ENCODE measurements at regions not wholly inside any gene's neighbourhood (a gene's known extent, or its start where the extent isn't known, plus 50 kb on each side); places are given as distances from the start of the nearest gene placed in this dataset.

DNA sequence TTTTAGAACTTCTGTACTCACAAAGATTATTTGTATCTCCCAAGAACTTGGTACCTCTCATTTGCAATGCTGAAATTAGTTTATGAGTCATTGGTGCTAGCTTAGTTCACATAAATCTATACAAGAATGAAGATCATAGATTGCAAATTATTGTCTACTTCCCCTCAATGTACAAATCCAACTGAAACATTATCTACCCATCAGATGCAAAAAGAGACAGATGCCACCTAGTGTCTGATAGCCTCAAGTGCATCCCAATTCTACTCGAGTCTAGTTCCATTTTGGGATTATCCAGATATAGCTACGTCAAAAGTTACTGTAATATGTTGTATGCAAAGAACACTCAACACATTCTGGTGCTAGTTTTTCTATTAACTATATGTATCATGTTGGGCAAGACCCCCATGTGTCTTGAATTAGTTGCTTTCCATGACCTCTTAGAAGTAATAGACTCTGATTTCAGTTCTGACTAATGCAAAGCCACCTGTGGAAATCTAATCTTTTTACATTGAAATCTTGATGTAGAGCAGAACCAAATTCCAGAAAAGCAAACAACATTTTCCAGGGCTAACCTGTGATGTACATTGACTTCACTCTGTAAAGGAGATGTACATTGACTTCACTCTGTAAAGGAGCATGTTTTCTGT lies 210.0 kb downstream of the RBM43 start:
- no peak overlapping the region for H2AFZ ChIP-seq (ENCODE audit: low read length)

DNA sequence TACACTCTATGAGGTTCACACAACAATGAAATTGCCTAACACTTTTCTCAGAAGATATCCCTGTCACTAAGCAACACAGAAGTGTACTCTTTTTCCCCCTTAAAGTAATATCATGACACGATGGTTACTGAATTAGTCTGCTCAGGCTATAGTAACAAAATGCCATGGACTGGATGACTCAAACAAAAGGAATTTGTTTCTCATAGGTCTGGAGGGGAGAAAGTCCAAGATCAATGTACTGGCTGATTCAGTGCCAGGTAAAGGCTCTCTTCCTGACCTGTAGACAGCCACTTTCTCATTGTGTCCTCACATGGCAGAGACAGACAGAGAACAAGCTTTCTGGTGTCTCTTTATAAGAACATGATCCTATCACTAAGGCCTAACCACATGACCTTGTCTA lies 211.9 kb downstream of the RBM43 start:
- Histone ChIP-seq H4K20me1 (ENCODE audit: insufficient read depth, low read length) (no peaks in the 10 kb centered on the region), H2AFZ (ENCODE audit: low read length) (no peak overlapping the region), H3K79me2 (ENCODE audit: low read length) (no peaks in the 10 kb centered on the region), H3K27me3 (replicated peaks; ENCODE audit: insufficient read depth, low read length) (no peaks in the 10 kb centered on the region), H3K36me3 (replicated peaks; ENCODE audit: insufficient read depth, low read length) (no peaks in the 10 kb centered on the region), H3K9ac (ENCODE audit: low read length) (no peak overlapping the region), H3K4me2 (ENCODE audit: low read depth, low read length) (no peak overlapping the region), H3K27ac (ENCODE audit: low read length) (no peak overlapping the region), H3K9me3 (replicated peaks; ENCODE audit: insufficient read depth, low read length) (no peaks in the 10 kb centered on the region), H3K4me3 (ENCODE audit: low read length) (no peak overlapping the region), H3F3A (ENCODE audit: insufficient read depth, low read length) (no peaks in the 10 kb centered on the region), H3K9me2 (replicated peaks; ENCODE audit: insufficient read depth, low read length) (no peaks in the 10 kb centered on the region), H3K4me1 (ENCODE audit: low read length) (no peaks in the 10 kb centered on the region)
- DNase-seq = no peak
- TF ChIP-seq EZH2phosphoT487 (IDR thresholded peaks at IDR 0.05; ENCODE audit: low read length) (no peak), EZH2 (optimal IDR thresholded peaks at IDR 0.05; ENCODE audit: low read depth, low read length) (no peak)
- TF ChIP-seq, protein P1, sequence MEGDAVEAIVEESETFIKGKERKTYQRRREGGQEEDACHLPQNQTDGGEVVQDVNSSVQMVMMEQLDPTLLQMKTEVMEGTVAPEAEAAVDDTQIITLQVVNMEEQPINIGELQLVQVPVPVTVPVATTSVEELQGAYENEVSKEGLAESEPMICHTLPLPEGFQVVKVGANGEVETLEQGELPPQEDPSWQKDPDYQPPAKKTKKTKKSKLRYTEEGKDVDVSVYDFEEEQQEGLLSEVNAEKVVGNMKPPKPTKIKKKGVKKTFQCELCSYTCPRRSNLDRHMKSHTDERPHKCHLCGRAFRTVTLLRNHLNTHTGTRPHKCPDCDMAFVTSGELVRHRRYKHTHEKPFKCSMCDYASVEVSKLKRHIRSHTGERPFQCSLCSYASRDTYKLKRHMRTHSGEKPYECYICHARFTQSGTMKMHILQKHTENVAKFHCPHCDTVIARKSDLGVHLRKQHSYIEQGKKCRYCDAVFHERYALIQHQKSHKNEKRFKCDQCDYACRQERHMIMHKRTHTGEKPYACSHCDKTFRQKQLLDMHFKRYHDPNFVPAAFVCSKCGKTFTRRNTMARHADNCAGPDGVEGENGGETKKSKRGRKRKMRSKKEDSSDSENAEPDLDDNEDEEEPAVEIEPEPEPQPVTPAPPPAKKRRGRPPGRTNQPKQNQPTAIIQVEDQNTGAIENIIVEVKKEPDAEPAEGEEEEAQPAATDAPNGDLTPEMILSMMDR (IDR thresholded peaks at IDR 0.05; ENCODE audit: low read length) = no peak

More for the DNA sequence above, 210.0 kb downstream of the RBM43 start:
- no peaks in the 10 kb centered on the region for H3K36me3 ChIP-seq (replicated peaks; ENCODE audit: insufficient read depth, low read length)
- H3K9me2 ChIP-seq (replicated peaks; ENCODE audit: insufficient read depth, low read length) = no peaks in the 10 kb centered on the region
- TF ChIP-seq, protein P1 (IDR thresholded peaks at IDR 0.05; ENCODE audit: low read length) = peak; percentile 87
- TF ChIP-seq EZH2phosphoT487 (IDR thresholded peaks at IDR 0.05; ENCODE audit: low read length) = no peak
- no peak overlapping the region for H3K9ac ChIP-seq (ENCODE audit: low read length)
- no peaks in the 10 kb centered on the region for H3K79me2 ChIP-seq (ENCODE audit: low read length)
- H3F3A ChIP-seq (ENCODE audit: insufficient read depth, low read length) = no peaks in the 10 kb centered on the region
- no peaks in the 10 kb centered on the region for H3K27me3 ChIP-seq (replicated peaks; ENCODE audit: insufficient read depth, low read length)
- no peaks in the 10 kb centered on the region for H4K20me1 ChIP-seq (ENCODE audit: insufficient read depth, low read length)
- no peak overlapping the region for H3K27ac ChIP-seq (ENCODE audit: low read length)
- H3K9me3 ChIP-seq (replicated peaks; ENCODE audit: insufficient read depth, low read length) = no peaks in the 10 kb centered on the region
- peak overlapping the region; percentile 23; the same call in 1 of the 2 replicates for H3K4me2 ChIP-seq (ENCODE audit: low read depth, low read length)
- H3K4me3 ChIP-seq (ENCODE audit: low read length) = no peak overlapping the region
- no peaks in the 10 kb centered on the region for H3K4me1 ChIP-seq (ENCODE audit: low read length)
- DNase-seq = peak; percentile 55

DNA sequence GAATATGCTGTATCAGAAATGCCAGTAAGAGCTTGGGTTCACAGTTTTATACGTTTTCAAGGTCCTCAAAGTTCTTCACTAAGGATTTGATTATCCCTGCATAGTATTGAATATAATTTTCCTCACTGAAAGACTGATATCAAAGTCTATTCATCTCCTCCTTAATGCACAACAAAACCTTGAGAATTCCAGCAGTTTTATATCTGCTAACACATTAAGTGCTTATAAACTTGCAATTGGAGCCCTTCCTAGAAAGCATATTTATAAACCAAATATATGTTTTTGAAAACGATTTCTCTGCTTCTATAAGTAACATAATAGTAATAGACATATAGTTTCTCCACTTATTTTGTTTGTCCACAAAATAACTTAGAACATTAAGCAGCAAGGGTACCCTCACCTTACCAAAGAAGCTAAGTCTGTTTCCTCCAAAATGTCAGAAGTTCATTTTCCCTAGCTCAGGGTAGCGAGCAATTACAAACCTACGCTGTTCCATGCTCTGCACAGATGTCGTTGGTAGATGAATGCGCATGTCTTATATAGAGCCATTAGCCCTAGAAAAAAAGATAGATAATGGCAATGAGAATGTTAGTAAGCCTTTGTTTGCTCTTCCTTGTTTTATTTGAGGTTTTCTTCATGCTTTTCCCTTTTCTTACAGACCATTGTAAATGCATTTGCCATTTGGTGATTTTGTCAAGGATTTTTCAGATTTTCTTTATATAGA lies 213.2 kb downstream of the RBM43 start:
- Histone ChIP-seq H3K27ac (ENCODE audit: low read length) (no peak overlapping the region), H3K4me3 (ENCODE audit: low read length) (no peak overlapping the region), H3K9me3 (replicated peaks; ENCODE audit: insufficient read depth, low read length) (no peaks in the 10 kb centered on the region), H4K20me1 (ENCODE audit: insufficient read depth, low read length) (no peaks in the 10 kb centered on the region), H3K4me2 (ENCODE audit: low read depth, low read length) (no peak overlapping the region), H3K36me3 (replicated peaks; ENCODE audit: insufficient read depth, low read length) (no peaks in the 10 kb centered on the region), H3K79me2 (ENCODE audit: low read length) (no peaks in the 10 kb centered on the region), H3K27me3 (replicated peaks; ENCODE audit: insufficient read depth, low read length) (no peaks in the 10 kb centered on the region), H3F3A (ENCODE audit: insufficient read depth, low read length) (no peaks in the 10 kb centered on the region), H2AFZ (ENCODE audit: low read length) (no peak overlapping the region), H3K4me1 (ENCODE audit: low read length) (no peaks in the 10 kb centered on the region), H3K9ac (ENCODE audit: low read length) (no peak overlapping the region), H3K9me2 (replicated peaks; ENCODE audit: insufficient read depth, low read length) (no peaks in the 10 kb centered on the region)
- no peak for TF ChIP-seq EZH2phosphoT487 (IDR thresholded peaks at IDR 0.05; ENCODE audit: low read length)
- TF ChIP-seq, protein P1 (IDR thresholded peaks at IDR 0.05; ENCODE audit: low read length) = no peak
- no peak for TF ChIP-seq EZH2 (optimal IDR thresholded peaks at IDR 0.05; ENCODE audit: low read depth, low read length)
- DNase-seq = no peak
